LNCaP clone FGC (cell line): ENCODE measurements at regions not wholly inside any gene's neighbourhood (a gene's known extent, or its start where the extent isn't known, plus 50 kb on each side); places are given as distances from the start of the nearest gene placed in this dataset.

ENCODE experiments used
- DNase-seq: peaks from one replicate; pipeline ENCODE4 v3.0.0-alpha.2; 2011; ENCODE audit warnings: low read depth
- H3K4me3 ChIP-seq: 2 replicates; pipeline ENCODE4 v1.5.1; 2011; ENCODE audit warnings: mild to moderate bottlenecking, low read depth, low read length, control low read depth
- TF ChIP-seq, protein P1 (sequence below): IDR thresholded peaks from 2 replicates; pipeline ENCODE4 v1.5.1; 2012; ENCODE audit warnings: mild to moderate bottlenecking; ENCODE audit not compliant: control insufficient read depth, insufficient read depth; ENCODE audit errors: extremely low read depth

DNA sequence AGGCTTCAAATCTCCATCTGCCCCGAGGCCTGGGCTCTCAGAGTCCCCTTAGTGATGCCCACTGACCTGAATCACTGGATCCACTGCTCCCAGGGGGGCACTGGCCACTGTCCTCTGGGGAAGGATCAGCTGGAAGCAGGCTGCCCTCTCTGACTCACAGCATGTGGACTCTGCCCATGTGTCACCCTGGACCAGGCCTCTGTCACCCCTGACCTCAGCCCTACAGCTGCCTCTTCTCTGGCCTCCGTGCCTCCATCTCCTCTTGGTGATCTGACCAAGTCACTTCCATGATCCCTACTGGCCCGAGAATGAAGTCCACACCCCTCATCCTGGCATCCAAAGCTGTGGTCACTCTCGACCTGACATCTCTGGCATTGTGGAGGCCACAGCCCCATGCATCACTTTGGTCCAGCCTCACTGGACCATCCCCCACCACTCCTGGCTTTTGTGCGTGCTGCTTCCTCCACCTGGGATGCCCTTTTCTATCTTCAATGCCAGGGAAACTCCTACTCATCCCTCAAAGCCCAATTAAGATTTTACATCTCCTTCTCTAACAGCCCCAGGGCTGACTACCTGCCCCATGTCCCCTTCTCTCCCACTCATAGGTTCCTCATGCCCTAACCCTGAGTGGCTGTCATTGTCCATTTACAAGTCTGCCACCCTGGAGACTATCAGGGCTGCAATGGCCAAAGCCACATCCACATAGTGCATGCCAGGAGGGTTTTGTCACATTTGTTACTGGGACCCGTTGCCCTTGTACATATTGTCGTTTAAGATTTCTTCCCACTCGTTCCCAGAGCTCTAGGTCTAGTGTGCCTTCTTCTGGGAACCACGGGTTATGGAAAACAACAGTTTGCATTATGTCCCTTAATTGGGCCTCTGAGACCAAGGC lies 685.0 kb downstream of the MATN1 start:
- H3K4me3 ChIP-seq: no peak overlapping the region
- TF ChIP-seq, protein P1, sequence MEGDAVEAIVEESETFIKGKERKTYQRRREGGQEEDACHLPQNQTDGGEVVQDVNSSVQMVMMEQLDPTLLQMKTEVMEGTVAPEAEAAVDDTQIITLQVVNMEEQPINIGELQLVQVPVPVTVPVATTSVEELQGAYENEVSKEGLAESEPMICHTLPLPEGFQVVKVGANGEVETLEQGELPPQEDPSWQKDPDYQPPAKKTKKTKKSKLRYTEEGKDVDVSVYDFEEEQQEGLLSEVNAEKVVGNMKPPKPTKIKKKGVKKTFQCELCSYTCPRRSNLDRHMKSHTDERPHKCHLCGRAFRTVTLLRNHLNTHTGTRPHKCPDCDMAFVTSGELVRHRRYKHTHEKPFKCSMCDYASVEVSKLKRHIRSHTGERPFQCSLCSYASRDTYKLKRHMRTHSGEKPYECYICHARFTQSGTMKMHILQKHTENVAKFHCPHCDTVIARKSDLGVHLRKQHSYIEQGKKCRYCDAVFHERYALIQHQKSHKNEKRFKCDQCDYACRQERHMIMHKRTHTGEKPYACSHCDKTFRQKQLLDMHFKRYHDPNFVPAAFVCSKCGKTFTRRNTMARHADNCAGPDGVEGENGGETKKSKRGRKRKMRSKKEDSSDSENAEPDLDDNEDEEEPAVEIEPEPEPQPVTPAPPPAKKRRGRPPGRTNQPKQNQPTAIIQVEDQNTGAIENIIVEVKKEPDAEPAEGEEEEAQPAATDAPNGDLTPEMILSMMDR: no peak
- no peak for DNase-seq

DNA sequence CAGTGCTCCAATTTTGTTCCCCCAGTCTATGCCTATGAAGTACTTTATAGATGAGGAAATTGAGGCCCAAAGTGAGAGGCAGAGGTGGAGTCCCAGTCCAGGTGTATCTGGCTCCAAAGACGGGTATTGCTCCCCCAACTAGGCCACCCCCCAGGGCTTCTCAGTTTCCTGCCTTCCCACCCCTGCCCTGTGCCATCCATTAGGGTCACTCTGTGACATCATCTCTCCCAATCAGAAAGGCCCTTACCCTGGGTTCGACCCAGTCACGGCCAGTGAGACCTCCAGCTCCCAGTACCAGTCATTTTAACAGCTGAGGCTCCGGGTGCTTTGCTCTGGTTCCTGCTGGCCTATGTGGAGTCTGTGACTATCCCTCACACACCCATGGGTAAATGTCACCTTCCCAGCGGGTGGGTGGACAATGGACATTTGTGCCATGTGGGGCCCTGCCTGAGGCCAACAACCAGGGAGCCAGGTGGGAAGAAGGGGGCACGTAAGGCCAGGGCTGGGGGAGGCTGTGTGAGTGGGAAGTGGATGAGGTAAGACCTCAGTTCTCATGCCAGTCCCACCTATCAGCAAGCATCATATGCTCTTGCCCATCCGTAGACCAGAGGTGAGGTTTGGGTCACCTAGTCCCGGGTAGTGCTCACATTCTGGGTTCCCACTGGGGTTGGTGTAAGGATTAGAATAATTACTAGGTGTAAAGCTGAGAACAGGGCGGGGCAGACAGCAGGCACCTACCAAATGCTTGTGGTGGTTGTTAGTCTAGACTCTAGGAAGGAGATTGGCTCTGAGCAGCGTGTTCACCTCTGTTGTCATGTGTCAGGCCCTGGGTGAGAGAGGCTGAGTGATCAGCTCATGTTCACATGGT lies 685.9 kb downstream of the MATN1 start:
- TF ChIP-seq, protein P1: no peak
- no peak overlapping the region for H3K4me3 ChIP-seq
- DNase-seq: no peak

DNA sequence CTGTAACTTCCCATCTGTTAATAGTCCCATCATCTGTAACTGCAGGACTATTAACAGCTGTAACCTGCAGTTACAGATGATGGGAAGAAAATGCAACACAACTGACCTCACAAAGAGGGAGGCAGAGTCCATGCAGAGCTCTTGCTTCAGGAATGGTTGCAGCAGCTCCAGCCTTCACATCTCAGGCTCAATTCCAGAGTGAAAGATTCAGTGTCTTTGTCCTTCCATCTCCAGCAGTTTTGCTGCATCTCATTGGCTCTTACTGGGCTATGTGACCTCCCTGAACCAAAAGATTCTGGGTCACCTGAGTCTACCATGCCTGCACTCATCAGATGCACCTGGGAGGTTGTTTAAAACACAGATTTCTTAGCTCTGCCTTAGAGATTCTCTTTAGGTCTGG lies 686.7 kb downstream of the MATN1 start:
- no peak for DNase-seq
- no peak overlapping the region for H3K4me3 ChIP-seq
- TF ChIP-seq, protein P1: no peak

DNA sequence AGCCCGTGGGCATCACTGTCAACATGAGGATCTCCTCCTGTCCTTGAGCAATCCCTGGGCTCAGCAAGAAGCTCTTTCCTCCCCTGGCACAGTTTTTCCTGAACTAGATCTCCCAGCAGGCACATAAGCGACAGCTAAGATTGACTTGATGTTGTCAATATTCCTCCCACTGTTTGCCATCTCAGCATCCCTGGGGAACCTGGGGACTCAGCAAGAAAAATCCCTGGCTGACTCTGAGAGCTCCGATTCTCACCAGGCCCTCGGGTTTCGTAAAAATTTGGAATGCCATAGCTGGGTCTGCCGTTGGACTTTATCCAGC lies 687.2 kb downstream of the MATN1 start:
- DNase-seq: no peak
- no peak overlapping the region for H3K4me3 ChIP-seq
- TF ChIP-seq, protein P1: no peak

DNA sequence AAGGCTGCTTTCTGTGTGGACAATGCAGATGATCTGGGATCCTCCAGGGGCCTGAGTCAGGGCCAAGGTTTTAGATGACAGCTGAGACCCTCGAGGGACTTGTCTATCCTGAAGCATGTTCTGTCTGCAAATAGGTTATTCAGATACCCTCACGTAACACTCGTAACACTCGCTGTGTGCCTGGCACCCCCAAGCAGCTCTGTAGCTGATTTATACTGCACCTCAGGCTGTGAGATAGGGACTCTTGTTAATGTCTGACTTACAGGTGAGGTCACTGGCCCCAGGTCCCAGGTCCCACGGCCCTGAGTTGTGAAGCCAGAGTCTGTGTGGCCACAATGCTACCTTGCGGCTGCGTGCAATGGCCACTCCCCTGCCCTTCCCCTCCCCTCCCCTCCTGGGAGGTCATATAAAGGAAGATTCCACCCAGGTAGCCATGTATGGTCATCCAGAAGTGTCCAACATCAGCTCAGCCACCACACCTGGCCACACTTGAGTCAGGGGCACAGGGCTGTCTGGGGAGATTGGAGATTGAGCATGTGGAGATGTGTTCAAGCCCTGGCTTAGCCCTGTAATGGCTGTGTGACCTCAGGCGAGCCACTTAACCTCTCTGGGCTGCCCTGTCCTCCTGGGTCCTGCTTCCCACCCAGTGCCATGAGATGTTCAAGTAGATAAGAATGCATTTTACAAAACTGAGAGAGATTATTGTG lies 687.7 kb downstream of the MATN1 start:
- DNase-seq: no peak
- no peak overlapping the region for H3K4me3 ChIP-seq
- TF ChIP-seq, protein P1: no peak

DNA sequence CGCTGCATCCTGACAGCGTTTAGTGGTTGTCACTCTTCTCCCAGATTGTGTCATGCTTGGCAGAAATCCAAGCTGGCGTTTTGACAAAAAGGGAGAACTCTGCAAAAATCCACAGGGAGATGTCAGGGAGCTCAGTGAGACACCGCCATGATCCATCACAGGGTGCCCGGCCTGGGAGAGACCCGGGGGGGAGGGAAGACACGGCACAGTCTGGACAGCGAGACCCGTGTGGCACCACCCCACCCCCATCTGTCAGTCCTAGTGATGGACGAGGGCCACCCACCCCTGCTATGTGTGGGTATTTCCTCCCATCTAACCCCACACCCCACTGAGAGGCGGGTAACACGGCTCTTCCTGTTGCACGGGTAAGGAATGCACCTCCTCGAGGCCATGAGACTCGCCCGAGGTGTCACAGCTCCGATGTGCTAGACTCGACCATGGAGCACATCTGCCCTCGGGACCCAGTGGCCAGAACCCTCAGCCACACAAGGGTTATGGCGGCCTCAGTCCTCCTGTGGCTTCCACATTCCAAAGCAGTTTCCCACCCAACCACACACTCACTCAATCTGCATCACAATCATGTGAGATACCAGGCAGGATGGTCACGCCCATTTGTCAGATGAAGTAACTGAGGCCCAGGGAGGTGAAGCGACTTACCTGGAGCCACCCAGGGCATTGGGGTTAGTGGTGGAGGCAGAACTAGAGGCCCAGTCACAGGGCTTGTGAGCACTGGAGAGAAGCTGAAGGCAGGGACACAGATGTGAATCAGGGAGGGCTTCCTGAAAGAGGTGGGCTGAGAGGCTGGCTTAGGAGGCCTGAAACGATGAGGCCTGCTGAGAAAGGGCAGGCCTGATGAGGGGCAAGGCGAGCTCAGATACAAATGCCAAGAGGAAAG lies 688.5 kb downstream of the MATN1 start:
- TF ChIP-seq, protein P1: no peak
- H3K4me3 ChIP-seq: no peak overlapping the region
- DNase-seq: no peak
